H1 (cell line): ENCODE measurements at regions not wholly inside any gene's neighbourhood (a gene's known extent, or its start where the extent isn't known, plus 50 kb on each side); places are given as distances from the start of the nearest gene placed in this dataset.

Experiments used
- GTF2F1 ChIP-seq: IDR thresholded peaks from 2 replicates; pipeline ENCODE4 v1.6.1; 2012; ENCODE audit warnings: low read depth, low read length, improper control_type of control experiment, borderline replicate concordance
- RBBP5 ChIP-seq: IDR thresholded peaks from 2 replicates; pipeline ENCODE4 v1.7.1; 2012; ENCODE audit warnings: low read depth, mild to moderate bottlenecking, inconsistent platforms, low read length, moderate library complexity, borderline replicate concordance

- TF ChIP-seq RBBP5 (no peak), GTF2F1 (no peak)
Measured at GRCh38 chr14:71812693-71813092, 119.5 kb upstream of the RGS6 start (continued).
